ACHN (cell line): ENCODE measurements at regions not wholly inside any gene's neighbourhood (a gene's known extent, or its start where the extent isn't known, plus 50 kb on each side); places are given as distances from the start of the nearest gene placed in this dataset.
"Not testable (repeated sequence)": the region's sequence is repeated elsewhere in the genome, so short reads cannot be mapped to it uniquely, and the experiment has no call there.

Experiments
- DNase-seq: peaks from one replicate; pipeline ENCODE4 v3.0.0-alpha.2; 2015
- in situ Hi-C: cut with HindIII; loops from 2 replicates; pipeline ENCODE4 v1.10.0; 2017; ENCODE audit warnings: low sequenced_read_pairs, low pct_ligation_motif_present, low pct_unique_long_range_greater_than_20kb

DNA sequence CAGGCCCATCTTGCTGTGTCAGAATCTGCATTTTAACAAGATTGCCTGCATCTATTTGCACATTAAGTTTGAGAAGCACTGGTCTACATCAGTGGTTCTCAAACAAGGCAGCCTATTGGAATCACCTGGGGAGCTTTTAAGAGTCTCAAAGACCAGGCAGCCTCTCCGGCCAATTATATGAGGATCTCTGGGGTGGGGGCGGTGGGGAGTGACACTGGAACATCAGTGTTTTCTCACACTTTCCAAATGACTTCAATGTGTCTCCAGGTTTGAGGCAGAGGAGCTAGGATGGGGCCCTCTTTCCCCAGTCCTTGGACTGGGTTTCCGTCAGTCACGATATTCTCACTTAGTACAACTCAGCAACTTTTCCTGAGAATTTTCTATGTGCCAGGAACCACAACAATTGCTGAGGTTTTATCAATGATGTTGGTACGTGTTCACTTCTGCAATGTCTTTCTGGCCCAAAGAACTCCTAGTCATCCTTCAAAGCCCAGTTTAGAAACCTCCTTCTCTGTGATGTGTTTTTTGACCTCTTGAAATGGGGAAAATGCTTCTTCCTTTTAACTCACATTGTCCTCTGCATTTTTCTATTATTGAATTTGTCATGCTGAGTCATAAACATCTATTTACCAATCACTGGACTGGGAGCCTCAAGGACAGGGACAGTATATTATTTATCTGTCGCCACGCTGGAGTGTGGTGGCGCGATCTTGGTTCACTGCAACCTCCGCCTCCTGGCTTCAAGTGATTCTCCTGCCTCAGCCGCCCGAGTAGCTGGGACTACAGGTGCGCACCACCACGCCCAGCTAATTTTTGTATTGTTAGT lies 130.9 kb downstream of the MYCN start:
- in situ Hi-C loops, result no loop called here
- DNase-seq, result no peak

- no peak for DNase-seq
- in situ Hi-C loops, result no loop called here
These were observed 130.3 kb downstream of the MYCN start for GRCh38 chr2:16070648-16070971.

DNA sequence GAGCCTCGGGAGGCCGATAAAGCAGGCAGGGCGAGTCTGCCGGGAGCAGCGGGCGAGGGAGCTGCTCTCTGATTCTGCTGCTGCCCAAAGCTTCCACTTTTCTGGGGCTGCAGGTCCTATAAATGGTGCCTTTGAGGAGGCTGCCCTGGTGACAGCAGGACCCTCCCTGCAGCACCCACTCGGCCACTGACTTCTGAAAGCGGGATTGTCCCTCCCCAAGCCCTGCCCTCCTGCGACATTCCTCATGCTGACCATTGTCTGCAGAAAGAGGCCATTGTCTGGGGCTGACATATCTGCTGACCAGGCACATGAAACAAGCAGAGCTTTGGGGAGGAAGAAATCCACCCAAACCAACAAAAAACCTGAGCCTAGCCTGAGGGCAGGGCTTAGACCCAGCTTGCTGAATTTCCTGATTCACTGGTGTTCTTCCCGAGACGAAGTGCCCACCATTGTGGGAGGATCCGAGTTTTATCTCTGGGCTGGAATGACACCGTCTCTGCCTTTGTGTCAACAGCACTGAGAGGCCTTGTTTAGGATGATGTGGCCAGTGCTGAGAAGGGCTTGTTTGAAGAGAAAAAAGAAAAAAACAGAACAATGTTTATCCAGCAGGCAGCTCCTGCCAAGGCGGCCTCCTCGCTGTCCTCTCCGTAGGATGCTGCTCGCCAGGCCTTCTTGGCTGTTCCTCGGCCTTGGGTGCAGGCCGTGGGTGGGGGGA lies 129.7 kb downstream of the MYCN start:
- in situ Hi-C loops, result no loop called here
- DNase-seq, result no peak

- no peak for DNase-seq
- in situ Hi-C loops, result no loop called here
These were observed 129.2 kb downstream of the MYCN start for GRCh38 chr2:16069663-16069932.

GRCh38 chr2:16068552-16068940 lies 128.2 kb downstream of the MYCN start:
- DNase-seq, result no peak
- in situ Hi-C loops, result no loop called here

GRCh38 chr2:16067866-16068551 lies 127.7 kb downstream of the MYCN start:
- DNase-seq, result no peak
- in situ Hi-C loops, result no loop called here

DNA sequence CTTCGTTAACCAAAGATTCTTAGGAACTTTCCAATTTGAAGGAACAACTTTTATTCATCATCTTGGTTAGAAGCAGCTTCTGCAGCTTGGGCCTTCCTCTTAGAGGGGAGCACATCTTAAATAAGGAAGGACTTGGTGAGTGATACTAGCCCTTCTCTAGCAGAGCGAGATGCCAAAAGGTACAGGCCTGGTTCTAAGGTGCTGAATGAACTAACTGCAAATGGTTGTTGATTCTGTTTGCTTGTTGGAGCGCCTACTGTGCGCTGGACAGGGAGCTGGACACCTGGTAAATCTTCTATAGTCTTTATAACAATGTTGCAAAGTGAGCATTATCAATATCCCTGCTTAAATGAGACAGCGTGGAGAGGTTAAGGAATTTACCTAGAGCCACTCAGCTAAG lies 127.1 kb downstream of the MYCN start:
- DNase-seq, result no peak
- in situ Hi-C loops, result no loop called here

DNA sequence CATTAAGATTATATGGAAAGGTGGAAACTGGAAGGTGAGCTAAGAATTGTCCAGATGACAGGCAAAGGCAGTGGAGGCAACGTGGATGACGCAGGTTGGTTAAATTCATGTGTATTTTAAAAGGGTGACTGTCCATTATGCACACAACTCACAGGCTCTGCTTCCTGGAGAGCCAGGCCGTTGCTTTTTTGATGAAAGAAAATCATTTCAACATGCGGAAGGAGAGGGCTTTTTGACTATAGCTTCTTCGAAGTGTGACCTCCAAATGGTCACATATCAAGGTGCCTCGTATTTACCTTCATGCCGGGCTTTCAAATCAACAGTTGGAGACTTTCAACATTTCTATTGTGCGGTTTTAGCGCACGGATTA lies 126.7 kb downstream of the MYCN start:
- DNase-seq, result no peak
- in situ Hi-C loops, result no loop called here

GRCh38 chr2:16066261-16067036 lies 126.1 kb downstream of the MYCN start:
- in situ Hi-C loops, result no loop called here
- no peak for DNase-seq

DNA sequence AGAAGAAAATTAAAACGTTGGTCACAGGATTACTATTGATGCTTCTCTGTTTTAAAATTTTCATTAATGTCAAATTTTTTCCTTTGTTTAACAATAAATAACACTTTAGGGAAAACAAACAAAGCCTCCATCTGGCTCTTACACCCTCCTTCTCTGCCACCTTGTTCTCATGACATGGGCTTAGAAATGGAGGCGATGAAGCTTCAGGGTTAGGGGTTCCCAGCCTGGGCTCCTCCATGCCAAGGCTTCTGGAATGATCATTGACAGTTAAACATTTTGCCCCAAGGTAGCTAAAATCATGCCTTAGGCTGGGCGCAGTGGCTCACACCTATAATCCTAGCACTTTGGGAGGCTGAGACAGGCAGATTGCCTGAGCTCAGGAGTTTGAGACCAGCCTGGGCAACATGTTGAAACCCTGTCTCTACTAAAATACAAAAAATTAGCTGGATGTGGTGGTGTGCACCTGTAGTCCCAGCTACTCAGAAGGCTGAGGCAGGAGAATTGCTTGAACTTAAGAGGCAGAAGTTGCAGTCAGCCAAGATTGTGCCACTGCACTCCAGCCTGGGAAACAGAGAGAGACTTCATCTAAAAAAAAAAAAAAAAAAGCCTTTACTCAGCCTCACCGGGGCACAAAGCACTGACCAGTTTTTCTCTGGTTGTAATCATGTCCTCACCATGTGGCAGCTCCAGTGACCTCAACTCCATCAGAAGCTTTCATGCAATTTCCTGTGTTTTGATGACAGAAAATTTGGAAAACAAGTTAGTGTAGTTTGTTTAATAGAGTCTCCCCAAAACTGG lies 125.1 kb downstream of the MYCN start:
- in situ Hi-C loops, DNase-seq: not testable (repeated sequence)

DNA sequence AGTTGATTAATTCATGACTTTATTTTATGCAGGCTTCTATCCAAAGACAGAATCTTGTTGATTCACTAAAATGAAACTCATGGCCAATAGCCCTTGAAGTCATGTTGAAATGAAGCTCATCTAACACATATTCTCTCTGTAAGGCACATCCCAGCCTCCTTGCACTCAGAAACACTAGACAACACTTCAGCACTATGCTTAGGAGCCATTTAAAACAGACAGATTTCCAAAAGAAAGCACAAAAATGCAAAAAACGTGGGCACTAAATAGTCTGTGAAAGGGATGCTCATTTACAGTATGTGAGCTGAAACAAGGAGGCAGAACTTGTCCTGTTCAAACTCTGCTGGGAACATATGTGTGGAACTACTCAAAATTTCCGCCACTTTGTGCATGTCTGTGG lies 124.4 kb downstream of the MYCN start:
- DNase-seq, result no peak
- in situ Hi-C loops, result no loop called here

DNA sequence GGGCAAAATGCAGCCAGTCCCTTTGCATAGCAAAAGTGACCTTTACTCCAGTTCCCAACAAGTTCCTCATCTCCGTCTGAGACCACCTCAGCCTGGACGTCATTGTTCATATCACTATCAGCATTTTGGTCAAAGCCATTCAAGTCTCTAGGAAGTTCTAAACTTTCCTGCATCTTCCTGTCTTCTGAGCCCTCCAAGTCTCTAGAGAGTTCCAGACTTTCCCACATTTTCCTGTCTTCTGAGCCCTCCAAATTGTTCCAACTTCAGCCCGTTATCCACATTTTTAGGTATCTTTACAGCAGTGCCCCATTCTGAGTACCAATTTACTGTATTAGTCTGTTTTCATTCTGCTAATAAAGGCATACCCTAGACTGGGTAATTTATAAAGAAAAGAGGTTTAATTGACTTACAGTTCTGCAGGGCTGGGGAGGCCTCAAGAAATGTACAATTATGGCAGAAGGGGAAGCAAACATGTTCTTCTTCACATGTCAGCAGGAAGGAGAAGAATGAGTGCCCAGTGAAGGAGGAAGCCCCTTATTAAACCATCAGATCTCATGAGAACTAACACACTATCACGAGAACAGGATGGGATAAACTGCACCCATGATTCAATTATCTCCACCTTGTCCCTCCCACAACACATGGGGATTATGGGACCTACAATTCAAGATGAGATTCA lies 123.7 kb downstream of the MYCN start:
- DNase-seq, result no peak
- in situ Hi-C loops, result no loop called here

DNA sequence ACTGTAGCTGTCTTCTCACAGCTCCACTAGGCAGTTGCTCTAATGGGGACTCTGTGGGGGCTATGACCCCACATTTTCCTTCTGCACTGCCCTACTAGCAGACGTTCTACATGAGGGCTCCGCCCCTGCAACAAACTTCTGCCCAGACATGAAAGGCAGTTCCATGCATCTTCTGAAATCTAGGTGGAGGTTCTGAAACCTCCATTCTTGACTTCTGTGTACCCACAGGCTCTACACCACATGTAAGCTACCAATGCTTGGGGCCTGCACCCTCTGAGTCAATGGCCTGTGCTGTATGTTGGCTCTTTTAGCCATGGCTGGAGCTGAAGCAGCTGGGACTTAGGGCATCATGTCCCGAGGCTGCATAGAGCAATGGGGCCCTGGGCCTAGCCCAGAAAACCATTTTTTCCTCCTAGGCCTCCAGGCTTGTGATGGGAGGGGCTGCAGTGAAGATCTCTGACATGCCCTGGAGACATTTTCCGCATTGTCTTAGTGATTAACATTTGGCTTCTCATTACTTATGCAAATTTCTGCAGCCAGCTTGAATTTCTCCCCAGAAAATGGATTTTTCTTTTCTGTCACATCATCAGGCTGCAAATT lies 123.0 kb downstream of the MYCN start:
- in situ Hi-C loops, result no loop called here
- no peak for DNase-seq

- DNase-seq, result no peak
- in situ Hi-C loops, result no loop called here
These were observed 122.3 kb downstream of the MYCN start for GRCh38 chr2:16062471-16063250.

DNA sequence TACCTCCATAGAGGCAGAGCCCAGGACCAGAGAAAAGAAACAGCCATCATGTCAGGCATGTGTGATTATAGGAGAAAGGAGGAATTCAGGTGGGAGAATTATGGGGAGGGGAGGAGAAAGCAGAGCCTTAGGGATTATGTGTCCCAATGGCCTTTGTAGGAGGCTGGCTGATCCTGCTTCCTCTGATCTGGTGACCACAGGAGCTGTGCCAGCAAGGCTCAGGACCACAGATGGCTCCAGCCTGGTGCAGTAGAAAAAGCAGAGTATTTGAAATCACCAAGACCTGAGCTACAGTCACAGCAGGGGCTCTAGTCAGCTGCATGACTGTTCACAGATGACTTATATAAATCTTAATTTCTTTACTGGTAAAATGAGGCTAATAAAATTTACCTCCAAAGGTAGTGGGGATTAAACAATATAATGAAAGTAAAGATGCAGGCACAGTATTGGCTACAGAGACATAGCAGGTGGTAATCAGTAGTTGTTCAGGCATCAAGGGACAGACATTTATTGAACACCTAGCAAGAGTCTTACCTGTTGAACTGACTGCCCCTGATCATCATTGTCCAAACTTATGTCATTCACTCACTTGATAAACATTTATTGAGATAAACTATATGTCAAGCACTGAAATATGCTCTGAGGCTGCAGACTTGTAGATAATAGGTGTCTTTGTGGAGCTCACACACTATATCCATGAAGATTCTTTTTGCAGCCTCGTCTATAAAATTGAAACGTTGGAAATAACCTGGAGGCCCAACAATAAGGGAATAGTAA lies 121.3 kb downstream of the MYCN start:
- in situ Hi-C loops, result no loop called here
- DNase-seq, result no peak

DNA sequence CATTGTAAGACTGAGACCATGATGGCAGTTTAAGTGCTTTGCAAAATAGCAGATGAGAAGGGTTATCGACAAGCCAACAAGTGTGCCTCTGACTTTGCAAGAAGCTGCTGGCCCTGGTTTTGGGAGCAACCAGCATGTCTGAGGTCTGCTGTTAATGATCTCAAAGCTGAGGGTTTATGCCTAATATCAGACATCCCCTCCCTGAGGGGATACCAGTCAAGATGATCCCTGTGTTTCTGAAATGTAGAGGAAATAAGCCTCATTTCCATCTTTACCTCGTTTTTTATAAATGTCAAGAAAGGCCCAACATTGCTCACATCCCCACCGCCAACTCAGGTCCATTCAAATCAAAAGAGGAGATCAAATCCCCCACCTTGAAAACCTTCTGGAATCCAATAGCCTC lies 120.6 kb downstream of the MYCN start:
- in situ Hi-C loops, result no loop called here
- DNase-seq, result no peak
